Hepatocyte (in vitro differentiated cells): ENCODE measurements at regions not wholly inside any gene's neighbourhood (a gene's known extent, or its start where the extent isn't known, plus 50 kb on each side); places are given as distances from the start of the nearest gene placed in this dataset.

ENCODE experiments used
- CTCF ChIP-seq: fragments of 200-600 bp; sonication (generic); IDR thresholded peaks from 2 replicates; pipeline ENCODE4 v1.5.1; 2016; ENCODE audit warnings: antibody characterized with exemption, mild to moderate bottlenecking; ENCODE audit not compliant: poor library complexity
- EZH2phosphoT487 ChIP-seq: fragments of 200-600 bp; sonication (generic); IDR thresholded peaks from one replicate; pipeline ENCODE4 v1.6.1; 2018; ENCODE audit warnings: antibody characterized with exemption, mild to moderate bottlenecking, low read depth, moderate library complexity; ENCODE audit not compliant: unreplicated experiment, severe bottlenecking

DNA sequence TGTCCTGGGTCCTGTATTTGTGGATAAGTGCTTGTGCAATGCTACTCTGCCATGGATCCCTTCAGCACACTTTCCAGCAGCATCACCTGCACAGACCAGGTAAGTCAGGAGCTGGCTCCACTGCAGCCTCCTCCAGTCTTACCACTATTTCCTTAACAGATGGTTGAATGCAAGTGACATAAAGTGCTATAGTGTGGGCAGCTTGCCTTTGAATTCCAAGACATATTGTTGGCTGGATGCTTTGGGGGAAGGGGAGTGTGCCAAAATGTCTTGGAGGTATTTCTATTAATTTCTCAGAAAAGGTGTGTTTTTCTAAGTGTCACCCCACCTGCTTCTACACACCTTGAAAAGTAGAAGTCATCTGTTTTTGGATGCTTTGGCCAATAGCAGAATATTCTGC, 352.2 kb upstream of the SUCLG2 start:
- TF ChIP-seq CTCF (no peak), EZH2phosphoT487 (no peak)
